HG03575 (cell line): ENCODE measurements at regions not wholly inside any gene's neighbourhood (a gene's known extent, or its start where the extent isn't known, plus 50 kb on each side); places are given as distances from the start of the nearest gene placed in this dataset.

Experiments
- ATAC-seq: cut with Tn5 transposase; IDR thresholded peaks from one replicate; pipeline ENCODE4 v1.9.1; 2021; ENCODE audit not compliant: unreplicated experiment, insufficient number of reproducible peaks, low FRiP score; ENCODE audit errors: extremely low read depth

DNA sequence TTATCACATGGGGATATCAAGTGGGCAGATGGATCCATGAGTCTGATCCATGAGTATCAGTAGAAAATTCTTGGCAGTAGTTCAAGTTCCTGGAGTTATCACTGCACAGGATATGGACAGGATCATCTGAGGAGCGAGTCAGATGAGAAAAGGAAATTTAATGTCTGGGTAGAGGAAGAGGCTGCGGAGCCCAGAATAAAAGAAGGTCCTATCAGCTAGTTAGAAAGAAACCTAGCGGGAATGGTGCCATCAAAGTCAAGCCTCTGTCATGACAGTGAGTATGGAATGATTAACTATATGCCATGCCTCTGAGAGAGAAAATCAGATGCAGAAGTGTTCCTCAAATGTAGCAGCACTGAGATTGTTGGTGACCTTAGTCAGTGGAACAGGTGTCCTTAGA lies 248.1 kb downstream of the PIK3R1 start:
- no peak for ATAC-seq

DNA sequence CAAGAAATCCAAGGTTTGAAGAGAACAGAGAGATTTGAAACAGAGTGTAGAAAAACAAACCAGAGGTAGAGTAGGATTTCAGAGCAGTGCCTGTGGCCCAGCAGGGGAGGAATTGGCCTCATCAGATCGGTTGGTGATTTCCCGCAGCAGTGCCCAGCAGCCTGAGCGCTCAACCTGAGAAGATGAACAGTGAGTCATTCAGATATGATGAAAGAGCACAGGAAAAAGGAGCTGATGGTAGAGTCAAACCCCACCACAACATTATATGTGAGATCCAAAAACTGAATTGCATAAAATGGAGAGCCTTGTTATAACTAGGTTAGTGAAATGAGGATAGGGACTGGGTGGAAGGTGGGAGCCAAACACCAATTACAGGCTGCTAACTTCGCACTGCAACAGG lies 248.9 kb downstream of the PIK3R1 start:
- no peak for ATAC-seq

DNA sequence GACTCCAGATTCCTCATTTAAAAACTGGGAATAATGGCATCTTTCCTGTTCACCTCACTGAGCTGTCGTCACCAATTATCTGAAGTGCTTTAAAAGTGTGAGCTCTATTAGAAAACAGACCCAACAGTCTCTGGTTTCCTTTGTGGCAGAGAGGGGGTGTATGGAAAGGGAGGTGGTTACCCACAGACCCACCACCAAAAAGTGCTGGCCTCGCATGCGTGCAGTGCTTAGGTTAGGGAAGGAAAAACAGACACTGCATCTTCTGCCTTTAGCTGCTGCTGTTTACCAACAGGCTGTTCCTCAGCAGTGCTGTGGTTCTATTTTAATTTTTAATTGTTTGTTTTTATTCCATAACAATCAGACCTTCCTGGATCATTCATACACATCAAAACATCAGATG lies 249.6 kb downstream of the PIK3R1 start:
- ATAC-seq: no peak

DNA sequence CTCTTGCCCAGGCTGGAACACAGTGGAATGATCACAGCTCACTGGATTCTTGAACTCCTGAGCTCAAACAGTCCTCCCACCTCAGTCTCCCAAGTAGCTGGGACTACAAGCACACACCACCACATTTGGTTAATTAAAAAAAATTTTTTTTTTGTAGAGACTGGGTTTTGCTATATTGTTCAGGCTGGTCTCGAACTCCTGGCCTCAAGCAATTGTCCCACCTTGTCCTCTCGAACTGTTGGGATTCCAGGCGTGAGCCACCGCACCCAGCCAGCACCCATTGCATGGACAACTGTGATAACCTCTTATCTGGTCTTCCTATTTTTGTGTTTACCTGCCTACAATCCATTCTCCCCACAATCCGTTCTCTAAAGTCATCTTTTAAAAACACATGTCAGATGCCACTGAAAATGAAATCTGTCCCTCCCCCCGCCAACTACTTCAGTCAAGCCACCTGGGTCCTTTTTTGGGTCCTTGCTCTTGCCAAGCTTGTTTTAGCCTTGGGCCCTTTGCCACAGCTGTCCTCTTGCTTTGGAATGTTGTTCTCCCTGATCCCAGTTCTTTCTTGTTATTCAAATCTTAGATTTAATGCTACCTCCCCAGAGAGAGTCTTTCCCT lies 250.5 kb downstream of the PIK3R1 start:
- ATAC-seq: no peak

DNA sequence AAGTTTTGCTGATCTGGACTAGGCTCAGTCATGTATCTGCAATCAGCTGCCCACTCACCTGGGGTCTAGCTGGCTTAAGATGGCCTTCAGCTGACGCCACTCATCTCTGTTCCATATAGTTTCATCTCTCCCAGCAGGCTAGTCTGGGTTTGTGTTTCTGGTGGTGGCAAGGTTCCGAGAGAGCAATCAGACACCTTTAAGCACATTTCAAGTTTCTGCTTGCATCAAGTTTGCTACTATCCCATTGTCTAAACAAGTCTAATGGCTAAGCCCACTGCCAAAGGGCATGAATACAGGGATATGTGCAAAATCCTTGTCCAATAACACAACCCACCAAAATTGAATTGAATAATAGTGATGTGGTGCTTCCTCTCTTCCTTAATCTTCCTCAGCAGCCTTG lies 251.7 kb downstream of the PIK3R1 start:
- no peak for ATAC-seq

DNA sequence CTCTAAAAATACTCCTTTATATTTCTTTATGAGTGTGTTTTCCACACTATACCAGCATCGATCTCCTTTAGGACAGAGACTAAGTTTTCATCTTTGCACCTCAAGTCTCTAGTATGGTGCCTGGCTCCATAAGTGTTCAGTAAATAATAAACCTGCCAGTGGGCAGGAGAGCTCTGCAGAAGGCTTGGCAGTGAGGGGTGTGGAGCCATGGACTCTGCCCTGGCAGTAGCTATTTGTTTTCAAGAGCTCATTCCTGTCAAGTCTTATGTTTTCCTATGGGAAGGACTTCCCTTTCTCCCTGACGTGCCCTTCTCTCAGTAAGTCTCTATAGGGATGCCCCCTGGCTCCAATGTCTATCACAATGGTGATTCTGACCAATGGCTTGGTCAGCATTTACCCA lies 252.2 kb downstream of the PIK3R1 start:
- no peak for ATAC-seq

DNA sequence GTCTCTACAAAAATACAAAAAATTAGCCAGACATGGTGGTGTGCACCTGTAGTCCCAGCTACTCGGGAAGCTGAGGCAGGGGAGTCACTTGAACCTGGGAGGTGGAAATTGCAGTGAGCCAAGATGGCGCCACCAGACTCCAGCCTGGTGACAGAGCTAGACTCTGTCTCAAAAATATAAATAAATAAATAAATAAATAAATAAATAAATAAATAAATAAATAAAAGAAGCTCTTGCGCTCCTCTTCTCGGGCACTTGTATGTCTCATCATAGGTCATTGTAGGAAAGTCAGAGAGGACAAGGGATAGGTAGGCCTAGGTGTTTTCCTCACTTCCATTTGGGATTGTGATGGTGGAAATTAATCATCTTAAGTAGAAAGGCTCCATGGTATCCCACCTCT lies 252.8 kb downstream of the PIK3R1 start:
- no peak for ATAC-seq

DNA sequence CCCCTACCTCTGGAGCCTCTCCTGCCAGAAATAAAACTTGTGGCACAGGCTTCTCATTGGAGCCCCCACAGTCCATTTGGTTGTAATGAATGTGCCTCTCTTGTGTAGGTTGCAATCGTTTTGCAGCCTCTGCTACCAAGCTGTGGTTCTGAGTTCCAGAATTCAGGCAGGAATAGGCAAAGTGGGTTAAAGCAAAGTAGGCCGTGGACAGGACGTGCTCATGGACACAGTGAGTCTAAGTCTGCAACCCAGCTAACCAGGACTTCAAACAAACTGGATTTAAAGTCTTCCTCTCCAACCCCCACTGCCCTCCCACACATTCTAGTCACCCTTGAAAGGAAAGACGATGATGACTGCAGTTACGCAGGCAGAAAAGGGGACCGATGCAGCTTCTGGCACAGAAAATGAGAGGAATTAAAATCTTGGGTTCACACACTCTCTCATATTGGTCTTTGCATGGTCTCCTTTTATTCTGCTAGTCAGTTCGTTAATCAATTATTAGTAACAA lies 260.0 kb downstream of the PIK3R1 start:
- ATAC-seq: no peak

DNA sequence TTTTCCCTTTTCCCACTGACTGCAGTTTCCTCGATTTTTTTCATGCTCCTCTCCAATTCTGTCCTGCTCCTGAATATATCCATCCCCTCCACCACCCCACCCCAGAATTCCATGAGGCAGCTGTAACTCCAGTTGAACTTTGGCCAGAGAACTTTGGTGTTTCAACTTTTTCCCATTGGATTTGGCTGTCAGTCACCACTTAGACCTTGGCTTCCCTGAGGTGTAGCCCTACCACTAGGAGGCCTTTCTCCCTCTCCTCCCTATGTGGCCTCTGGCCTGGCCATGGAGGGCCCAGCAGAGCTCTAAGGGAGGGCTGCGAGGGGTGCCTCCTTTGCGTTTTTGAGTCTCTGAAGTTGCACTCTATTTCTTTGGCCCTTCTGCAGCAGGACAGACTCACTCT lies 261.3 kb downstream of the PIK3R1 start:
- ATAC-seq: no peak

DNA sequence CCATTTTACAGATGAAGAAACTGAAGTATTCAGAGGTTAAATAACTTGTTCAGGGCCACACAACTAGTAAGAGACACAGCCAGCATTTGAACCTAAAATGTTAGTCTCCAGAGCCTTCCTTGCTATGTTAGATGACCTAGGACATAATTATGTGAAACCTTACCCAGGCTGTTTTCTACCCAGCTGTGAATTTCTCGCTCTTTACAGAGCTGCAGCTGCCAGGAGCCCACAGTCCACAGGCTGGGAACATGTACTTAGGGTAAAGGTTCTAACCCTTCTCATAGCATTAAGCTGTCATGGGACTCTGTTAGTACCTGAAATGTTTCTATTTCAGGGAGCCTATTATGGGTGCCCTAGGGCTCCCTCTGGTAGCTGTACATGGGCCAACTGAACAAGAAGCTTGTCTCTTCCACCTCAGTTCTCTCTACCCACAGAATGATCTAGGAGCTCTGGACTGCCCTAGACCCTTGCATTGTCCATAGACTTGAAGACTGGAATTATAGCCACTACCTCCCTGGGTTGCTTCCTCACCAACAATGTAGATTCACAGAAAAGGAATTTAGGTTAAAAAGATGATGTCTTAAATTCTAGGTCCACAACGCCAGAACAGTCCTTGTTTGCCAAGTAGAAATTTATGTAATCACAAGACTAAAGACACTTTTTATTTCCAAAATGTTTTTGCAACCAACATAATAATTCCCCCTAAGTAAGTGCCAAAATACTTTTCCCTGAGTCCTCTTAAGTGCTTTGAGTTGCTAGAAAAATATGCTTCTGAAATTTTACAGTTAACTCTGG lies 262.9 kb downstream of the PIK3R1 start:
- no peak for ATAC-seq

DNA sequence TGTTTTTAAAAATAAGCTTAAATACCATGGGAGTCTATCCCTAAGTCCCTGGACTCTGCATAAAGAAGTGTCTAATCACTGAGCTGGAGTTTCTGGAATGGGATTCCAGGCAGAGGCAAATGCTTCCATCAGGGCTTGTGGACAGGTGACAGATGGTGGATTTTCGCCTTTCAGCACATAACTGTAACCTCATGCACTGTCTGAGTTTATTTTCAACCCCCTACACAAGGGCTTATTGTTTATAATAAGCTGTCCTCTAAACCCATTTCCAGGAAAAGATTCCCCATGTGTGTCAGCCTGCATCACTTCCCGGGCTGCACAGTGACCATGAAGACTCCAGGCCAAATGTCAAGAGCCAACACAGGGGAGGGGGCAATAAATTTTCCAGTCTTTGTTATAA lies 264.0 kb downstream of the PIK3R1 start:
- ATAC-seq: no peak

DNA sequence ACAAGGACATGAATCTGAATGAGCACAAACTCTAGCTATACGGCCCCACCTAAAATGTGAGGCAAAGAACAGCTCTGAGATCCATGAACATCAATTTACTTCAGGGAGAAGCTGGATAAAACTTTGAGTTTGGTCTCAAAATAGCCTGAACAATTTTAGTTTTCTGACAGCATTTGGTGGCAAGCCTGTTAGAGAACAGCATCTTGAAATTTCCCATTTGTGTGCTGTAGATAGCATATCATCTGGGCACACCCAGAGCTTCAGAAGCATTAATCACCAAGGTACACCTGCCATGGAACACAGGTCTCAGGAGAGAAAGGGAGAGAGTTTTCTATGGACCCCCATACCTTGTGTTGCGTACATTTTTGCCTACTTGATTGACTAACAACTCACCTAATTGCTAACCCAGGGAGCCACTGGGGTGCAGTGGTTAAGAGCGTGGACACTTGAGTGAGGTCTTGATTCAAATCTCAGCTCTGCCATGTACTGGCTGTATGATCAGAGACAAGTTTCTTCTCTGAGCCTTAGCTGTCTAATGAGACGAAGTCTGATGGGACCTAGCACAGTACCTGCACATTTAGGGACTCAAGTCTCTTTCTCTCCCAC lies 264.9 kb downstream of the PIK3R1 start:
- ATAC-seq: no peak

DNA sequence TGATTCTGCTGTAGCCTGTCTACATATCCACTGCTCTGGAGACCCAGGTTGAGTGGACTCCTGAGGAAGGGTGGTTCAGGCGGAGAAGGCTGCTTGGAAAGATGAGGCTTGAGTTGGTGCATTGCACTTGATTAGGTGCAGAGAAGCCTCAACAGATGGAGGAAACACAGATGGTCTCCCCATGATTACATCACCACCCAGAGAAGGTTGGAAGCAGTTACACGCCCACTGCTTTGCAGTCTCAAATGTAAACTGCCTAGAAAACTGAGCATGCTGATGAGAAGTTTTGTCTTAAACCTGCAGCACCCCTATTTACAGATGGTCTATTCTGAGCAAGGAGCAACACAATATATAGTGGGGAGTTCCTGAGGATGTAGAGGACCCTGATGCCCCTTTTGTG lies 266.6 kb downstream of the PIK3R1 start:
- no peak for ATAC-seq

DNA sequence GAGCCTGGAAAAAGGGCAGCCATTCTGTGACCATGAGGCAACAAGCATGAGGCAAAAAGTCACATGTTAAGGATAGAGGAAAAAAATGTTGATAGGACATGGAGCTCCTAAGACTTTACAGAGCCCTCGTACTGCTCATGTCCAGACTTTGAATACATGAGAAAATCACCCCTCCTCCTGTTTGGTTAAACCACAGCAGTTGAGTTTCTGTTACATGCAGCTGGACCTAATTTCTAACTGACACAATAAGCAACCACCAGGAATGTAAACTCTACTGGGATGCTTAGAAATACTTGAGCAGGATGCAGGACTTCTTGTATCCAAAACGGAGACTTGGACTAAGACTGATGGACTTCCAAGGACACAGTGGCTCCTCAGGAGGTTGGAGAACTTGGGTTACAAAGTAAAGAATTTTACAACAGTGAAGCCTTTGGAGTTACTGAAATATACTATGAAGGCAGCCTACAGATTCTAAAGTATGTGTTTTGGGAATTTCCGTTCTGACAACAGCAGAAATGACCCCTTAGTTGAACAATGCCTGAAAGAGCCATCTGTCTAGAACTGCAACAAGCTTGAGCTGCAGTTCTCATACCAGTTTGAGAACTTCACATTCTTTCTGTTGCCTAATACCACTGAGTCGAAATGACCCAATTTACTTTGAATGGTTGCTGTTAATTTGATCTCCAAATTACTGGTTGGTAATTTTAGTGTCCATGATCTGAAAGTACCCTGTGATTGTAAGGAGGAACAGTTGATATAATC lies 268.9 kb downstream of the PIK3R1 start:
- no peak for ATAC-seq

DNA sequence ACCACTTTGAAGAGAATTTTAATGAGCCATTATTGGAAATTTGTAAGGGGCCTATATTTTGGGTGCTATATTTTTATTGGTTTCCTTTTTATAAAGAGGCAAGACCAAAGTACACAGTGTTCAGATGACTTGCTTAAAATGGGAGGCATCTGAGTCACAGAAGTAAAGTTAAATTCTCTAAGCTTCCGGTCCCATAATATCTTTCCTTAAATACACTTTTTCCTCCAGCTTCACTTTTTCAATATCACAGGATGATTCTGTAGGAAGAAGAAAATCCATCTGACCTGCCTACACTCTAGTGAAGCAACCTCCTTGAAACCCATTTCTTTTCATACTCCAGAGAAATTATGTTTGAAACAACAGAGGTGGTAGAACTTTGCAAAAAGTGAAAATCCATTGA lies 274.0 kb downstream of the PIK3R1 start:
- ATAC-seq: no peak

DNA sequence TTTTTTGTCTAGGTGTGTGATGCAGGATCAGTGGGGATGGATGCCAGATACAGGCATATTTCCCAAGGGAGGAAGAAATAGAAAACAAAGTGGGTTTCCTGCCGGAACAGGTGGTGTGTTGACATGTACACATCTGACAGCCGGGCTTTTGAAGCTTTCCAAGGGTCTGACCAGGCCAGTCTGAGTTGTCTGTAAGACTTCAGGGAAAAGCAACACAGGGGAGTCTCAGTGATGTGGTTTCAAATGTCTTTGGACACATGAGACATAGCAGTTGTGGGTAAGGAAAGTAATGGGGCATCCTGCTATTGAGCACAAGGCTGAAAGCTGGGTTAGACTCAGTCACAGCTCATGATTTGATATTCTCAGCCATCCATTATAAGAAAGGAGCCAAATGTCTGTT lies 274.9 kb downstream of the PIK3R1 start:
- ATAC-seq: no peak

DNA sequence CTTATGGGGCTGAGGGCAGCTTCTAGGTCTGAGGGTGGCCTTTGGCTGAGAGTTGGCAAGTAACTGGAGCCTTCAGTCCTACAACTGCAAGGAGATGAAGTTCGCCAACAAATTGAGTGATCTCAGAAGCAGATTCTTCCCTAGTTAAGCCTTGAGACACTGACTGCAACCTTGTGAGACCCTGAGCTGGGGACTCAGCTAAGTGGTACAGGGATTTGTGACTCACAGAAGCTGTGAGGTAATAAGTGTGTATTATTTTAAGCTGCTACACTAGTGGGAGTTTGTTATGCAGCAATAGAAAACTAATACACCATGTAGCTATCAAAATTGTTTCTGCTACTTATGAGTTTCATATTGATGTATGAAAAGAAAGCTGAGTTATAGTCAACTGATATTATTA lies 279.2 kb downstream of the PIK3R1 start:
- ATAC-seq: no peak

DNA sequence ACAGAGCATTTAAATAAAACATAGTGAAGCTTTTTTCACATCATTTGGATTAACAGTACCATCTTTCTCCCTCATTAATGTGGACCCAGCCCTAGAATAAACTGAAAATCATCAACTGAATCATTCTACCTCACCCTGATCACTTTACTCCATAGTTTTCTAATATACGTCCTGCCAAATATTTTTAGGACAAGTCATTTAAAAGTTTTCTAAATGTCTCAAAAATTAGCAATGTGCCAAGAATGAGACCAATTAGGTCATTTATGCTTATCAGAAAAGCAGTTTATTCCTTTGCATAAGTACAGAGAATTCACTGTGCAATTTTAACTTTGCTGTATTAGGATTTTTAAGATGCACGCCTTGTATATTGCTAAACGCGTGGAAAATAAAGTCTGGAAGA lies 284.4 kb downstream of the PIK3R1 start:
- no peak for ATAC-seq

DNA sequence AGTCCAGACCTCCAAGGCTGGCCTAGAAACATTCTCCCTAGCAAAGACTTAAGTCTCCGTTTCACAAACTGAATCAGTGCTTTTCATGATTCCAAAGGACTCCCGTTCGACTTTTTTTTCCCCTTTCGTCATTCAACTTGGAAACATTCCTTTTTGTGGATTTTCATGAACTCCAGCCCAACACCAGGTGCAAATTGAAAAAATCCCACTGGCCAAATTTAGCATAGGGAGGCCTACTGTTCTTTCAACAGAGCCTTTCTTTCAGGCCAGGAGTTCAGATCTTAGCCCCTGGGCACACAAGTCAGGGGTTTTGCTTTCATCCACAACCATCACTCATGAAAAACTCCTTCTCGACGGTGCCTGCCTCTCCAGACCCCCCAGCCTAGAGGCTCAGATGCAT lies 285.3 kb downstream of the PIK3R1 start:
- ATAC-seq: no peak

DNA sequence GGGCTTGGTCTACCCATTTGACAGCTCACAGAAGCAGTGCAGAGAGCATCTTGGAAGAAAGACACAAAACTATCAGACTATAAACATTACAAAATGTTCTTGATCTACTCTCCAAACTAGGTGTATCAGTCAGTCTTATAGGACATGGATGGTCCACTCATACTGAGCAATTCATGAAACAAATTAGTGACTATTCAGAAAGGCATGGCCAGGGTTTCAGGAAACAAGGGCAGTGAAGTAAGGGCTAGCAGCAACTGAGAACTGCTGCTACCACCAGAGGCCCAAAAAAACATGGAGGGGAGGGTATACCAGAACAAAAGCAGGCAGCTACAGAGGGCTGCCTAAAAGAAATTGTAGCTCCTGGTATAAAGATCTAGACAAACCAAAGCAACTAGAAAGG lies 287.0 kb downstream of the PIK3R1 start:
- ATAC-seq: no peak
